Mesodermal cell (in vitro differentiated cells): ENCODE measurements at regions not wholly inside any gene's neighbourhood (a gene's known extent, or its start where the extent isn't known, plus 50 kb on each side); places are given as distances from the start of the nearest gene placed in this dataset.
"Not testable (repeated sequence)": the region's sequence is repeated elsewhere in the genome, so short reads cannot be mapped to it uniquely, and the experiment has no call there.

Experiments used
- H3K27ac ChIP-seq: 2 replicates; pipeline ENCODE4 v1.7.0; 2013; ENCODE audit warnings: mild to moderate bottlenecking, low read depth, low read length, moderate library complexity; ENCODE audit not compliant: severe bottlenecking
- H3K36me3 ChIP-seq: 2 replicates; pipeline ENCODE4 v1.7.1; 2013; ENCODE audit warnings: mild to moderate bottlenecking, low read length, moderate library complexity; ENCODE audit not compliant: control insufficient read depth, insufficient read depth
- H3K4me1 ChIP-seq: one replicate; pipeline ENCODE4 v1.7.1; 2013; ENCODE audit warnings: mild to moderate bottlenecking, low read length; ENCODE audit not compliant: insufficient read depth, control insufficient read depth, poor library complexity, severe bottlenecking
- H3K4me3 ChIP-seq: 2 replicates; pipeline ENCODE4 v1.7.0; 2013; ENCODE audit warnings: low read length, control low read depth, mild to moderate bottlenecking; ENCODE audit not compliant: insufficient read depth, poor library complexity, severe bottlenecking; ENCODE audit errors: extremely low read depth
- H3K9me3 ChIP-seq: 2 replicates; pipeline ENCODE4 v1.7.1; 2013; ENCODE audit warnings: mild to moderate bottlenecking, low read length, moderate library complexity; ENCODE audit not compliant: control insufficient read depth
- WGBS, 2 experiments: methylation state at CpG; one replicate each; pipeline ENCODE4 v1.1.5; 2013; ENCODE audit warnings: missing lambda C conversion rate in 2 of 2; ENCODE audit not compliant: insufficient coverage in 2 of 2; 5-methylcytosine and 5-hydroxymethylcytosine counted together

DNA sequence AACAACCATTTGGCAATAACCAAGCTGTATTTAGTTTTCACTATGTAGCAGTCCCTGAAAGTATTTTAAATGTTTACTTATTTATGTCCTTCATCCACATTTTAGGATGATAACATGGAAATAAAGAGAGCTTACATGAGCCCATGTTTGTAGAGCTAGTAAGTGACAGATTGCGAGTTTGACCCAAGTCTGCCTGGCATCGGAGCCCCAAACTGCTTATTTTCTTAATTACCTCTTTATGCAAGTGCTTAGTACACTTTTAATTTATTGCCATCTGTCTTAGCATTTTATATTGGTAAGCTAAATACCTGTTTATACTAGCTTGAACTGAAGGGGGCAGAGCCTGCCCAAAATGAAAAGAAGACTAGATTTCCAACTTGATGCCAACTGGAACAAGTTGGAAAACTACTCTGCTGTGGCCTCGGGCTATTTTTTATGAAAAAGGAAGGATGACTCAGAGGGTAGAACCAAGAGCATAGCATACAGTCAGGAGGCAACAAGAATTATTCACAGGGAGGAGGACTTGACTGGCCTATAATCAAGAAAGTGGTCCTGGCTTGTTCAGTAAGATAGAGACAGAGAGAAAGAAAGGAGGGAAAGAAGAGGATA, 150.2 kb downstream of the NDFIP2 start:
- WGBS, 2 experiments = 65 to 71% methylated on average over 2 of the region's 3 CpGs

DNA sequence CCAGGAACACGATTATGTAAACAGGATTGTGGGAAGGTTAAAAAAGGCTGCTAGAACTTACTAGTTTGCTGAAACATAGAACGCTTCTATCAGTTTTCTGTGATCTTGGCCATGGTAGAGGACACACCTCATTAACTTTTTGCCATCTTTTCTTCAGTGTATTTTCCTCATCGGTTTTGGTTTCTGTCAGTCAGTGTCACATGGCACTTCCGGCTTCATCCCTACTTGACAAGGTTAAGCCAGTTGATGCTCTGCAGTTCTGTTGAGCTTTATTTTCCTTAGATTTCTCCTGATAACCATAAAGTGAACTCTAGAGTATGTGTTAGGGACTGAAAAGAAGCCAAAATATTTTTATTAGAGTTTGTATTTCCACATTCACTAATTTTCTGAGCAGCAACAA, 147.5 kb downstream of the NDFIP2 start:
- Histone ChIP-seq H3K27ac (peak overlapping the region; percentile 55), H3K4me1 (peaks cover 11% of the 10 kb centered on the region), H3K36me3 (no peaks in the 10 kb centered on the region), H3K9me3 (no peaks in the 10 kb centered on the region), H3K4me3 (no peak overlapping the region)
- whole genome bisulfite sequencing, 2 experiments = 78% methylated on average over 3 to 4 of the region's 4 CpGs

More for the DNA sequence above, 150.2 kb downstream of the NDFIP2 start:
- H3K4me3 ChIP-seq = no peak overlapping the region
- H3K9me3 ChIP-seq = no peaks in the 10 kb centered on the region
- no peak overlapping the region for H3K27ac ChIP-seq
- peaks cover 9% of the 10 kb centered on the region for H3K4me1 ChIP-seq
- H3K36me3 ChIP-seq = no peaks in the 10 kb centered on the region

DNA sequence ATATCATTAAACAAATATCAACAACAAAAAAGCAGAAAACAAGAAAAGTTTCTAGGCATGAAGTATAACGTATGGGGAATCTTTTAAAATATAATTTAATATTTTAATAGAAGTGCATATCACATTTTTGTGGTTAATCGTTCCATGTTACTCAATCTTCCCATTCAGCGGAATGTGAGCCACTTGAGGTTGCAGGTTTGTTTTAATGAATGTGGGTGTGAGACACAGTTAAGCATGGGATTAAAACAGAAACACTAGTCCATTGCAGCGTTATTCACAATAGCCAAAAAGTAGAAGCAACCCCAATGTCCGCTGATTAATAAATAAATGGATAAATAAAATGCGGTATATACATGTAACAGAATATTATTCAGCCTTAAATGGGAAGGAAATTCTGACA, 146.0 kb downstream of the NDFIP2 start:
- H3K4me1 ChIP-seq = peaks cover 16% of the 10 kb centered on the region
- no peak overlapping the region for H3K27ac ChIP-seq
- H3K4me3 ChIP-seq = no peak overlapping the region
- 100% methylated on average over 1 of the region's 6 CpGs; no CpG with 5 or more reads in 1 of the 2 experiments for WGBS, 2 experiments
- no peaks in the 10 kb centered on the region for H3K9me3 ChIP-seq
- H3K36me3 ChIP-seq = no peaks in the 10 kb centered on the region

DNA sequence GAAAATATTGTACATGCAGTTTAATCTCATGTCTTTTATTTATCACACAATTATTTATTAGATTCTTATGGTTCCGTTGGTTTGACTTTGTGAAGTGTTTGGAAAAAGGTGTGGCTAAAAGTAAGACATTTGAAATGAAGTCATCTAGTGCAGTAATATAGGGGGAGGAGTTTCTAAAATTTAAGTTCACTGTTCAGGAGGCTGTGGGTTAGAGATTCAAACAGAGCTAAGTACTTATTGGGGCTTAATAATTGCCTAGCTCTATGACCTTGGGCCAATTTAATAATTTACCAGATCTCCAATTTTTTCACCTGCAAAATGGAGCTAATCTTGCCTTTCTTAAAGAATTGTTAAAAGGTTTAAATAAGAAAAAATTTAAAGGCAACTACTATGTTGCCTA, 144.6 kb downstream of the NDFIP2 start:
- peaks cover 7% of the 10 kb centered on the region for H3K4me1 ChIP-seq
- no peak overlapping the region for H3K4me3 ChIP-seq
- no peaks in the 10 kb centered on the region for H3K9me3 ChIP-seq
- no peak overlapping the region for H3K27ac ChIP-seq
- H3K36me3 ChIP-seq = no peaks in the 10 kb centered on the region
- no CpG with 5 or more reads among the region's 1 CpG for WGBS, 2 experiments

DNA sequence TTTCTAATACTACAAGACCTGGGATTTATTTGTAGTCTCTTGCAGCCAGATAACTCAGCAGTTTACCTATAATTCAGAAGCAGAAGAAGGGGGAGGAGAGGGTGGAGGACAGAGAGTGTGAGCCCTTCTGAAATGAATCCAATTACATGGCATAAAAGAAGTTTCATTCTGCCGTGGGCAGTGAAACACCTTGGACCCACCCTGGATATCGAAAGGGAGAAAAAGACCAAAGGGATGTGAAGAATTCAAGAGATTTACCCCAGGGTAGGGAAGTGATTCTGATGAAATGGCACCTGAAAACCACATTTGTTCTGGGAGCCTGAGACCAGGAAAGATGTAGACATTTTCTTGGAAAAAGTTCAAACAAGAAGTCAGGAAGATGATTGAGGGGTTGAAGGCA, 140.9 kb downstream of the NDFIP2 start:
- Histone ChIP-seq H3K36me3 (no peaks in the 10 kb centered on the region), H3K27ac (no peak overlapping the region), H3K4me1 (peaks cover 7% of the 10 kb centered on the region), H3K4me3 (no peak overlapping the region), H3K9me3 (no peaks in the 10 kb centered on the region)
- WGBS, 2 experiments = 83 to 100% methylated on average over 1 to 2 of the region's 2 CpGs

DNA sequence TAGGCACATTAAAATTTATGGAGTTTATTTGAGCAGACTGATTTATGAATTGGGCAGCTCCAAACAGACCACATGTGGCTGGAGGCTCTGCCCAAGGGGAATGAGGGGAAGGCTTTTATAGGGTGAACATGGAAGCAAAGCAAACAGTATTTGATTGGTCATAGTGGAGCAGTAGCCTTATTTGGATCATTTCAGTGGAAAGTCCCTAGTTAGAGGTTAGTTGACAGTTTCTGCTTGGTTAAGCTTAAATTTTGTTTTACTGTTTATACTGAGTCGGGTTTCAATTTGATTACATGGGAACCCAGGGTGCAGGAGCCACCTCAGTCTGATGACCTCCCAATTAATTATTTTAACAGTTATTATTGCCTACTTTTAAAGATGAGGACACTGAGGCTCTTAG, 140.5 kb downstream of the NDFIP2 start:
- no CpG with 5 or more reads among the region's 1 CpG for WGBS, 2 experiments
- no peaks in the 10 kb centered on the region for H3K9me3 ChIP-seq
- no peaks in the 10 kb centered on the region for H3K36me3 ChIP-seq
- H3K4me3 ChIP-seq = no peak overlapping the region
- H3K4me1 ChIP-seq = peaks cover 7% of the 10 kb centered on the region
- H3K27ac ChIP-seq = no peak overlapping the region

DNA sequence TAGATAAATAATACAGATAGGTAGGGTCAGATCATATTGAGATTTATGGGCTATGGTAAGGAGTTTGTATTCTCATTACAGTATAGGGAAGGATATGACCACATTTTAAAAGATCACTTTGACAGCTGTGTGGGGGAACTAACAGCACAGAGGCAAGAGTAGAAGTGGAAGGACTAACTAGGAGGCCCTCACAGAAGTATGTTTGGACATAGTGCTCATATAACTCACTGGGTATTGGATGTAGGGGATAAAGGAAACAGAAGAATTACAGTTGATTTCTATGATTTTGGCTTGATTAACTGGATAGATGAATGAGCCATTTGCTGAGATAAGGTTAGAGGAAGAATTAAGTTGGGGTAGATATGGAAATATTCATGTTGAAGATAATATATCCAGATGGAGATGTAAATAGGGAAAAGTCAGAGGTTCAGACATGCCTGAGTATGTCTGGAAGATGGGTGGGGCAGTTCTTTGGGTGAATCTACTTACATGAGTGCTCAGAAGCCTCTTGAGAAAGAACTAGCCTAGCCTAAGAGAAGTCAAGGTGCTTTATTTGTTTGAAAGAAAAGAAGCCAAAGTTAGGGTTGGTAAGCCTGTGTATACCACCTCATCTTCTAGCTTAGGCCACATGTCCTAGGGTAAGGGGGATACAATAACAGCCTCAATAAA, 133.4 kb downstream of the NDFIP2 start:
- no peak overlapping the region for H3K4me3 ChIP-seq
- peaks cover 8% of the 10 kb centered on the region for H3K9me3 ChIP-seq
- H3K27ac ChIP-seq = no peak overlapping the region
- no peaks in the 10 kb centered on the region for H3K36me3 ChIP-seq
- H3K4me1 ChIP-seq = no peaks in the 10 kb centered on the region

DNA sequence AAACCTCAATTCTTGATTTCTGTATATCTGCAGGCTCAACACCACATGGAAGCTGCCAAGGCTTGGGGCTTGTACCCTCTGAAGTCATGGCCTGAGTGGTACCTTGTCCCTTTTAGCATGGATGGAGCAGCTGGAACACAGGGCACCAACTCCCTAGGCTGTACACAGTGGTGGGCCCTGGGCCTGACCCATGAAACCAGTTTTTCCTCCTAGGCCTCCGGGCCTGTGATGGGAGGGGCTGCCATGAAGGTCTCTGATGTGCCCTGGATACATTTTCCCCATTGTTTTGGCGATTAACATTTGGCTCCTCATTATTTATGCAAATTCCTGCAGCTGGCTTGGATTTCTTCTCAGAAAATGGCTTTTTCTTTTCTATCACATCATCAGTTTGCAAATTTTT, 131.6 kb downstream of the NDFIP2 start:
- 76 to 88% methylated on average over 2 of the region's 2 CpGs for WGBS, 2 experiments
- no peak overlapping the region for H3K4me3 ChIP-seq
- no peaks in the 10 kb centered on the region for H3K36me3 ChIP-seq
- H3K27ac ChIP-seq = no peak overlapping the region
- peaks cover 8% of the 10 kb centered on the region for H3K9me3 ChIP-seq
- no peaks in the 10 kb centered on the region for H3K4me1 ChIP-seq

DNA sequence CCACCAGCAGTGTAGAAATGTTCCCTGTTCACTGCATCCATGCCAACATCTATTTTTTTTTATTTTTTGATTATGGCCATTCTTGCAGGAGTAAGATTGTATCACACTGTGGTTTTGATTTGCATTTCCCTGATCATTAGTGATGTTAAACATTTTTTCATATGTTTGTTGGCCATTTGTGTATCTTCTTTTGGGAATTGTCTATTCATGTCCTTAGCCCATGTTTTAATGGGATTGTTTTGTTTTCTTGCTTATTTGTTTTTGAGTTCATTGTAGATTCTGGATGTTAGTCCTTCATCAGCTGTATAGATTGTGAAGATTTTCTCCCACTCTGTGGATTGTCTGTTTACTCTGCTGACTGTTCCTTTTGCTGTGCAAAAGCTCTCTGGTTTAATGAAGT, 126.9 kb downstream of the NDFIP2 start:
- H3K9me3 ChIP-seq = peaks cover 13% of the 10 kb centered on the region
- not testable (repeated sequence) for H3K4me3 ChIP-seq, H3K27ac ChIP-seq, H3K4me1 ChIP-seq, H3K36me3 ChIP-seq
